ENCODE measurements at regions not wholly inside any gene's neighbourhood (a gene's known extent, or its start where the extent isn't known, plus 50 kb on each side); places are given as distances from the start of the nearest gene placed in this dataset.
A peak's percentile ranks its signal among the peaks of the same experiment; 100 is the strongest.

GRCh38 chr19:37303591-37304171, 67.2 kb upstream of the ZNF527 start:
- Histone ChIP-seq H3K9me3 (ENCODE audit: control extremely low read depth in 1 of 3, control insufficient read depth in 2 of 3, insufficient read depth in 1 of 3, low read length in 2 of 3) (peaks cover 0 to 36% (median 0%) of the 10 kb centered on the region in 3 donors), H4K20me1 (ENCODE audit: control insufficient read depth, insufficient read depth, low read length, poor library complexity, severe bottlenecking) (no peaks in the 10 kb centered on the region), H3K36me3 (replicated peaks in 1 of 2; ENCODE audit: control extremely low read depth in 1 of 2, control insufficient read depth in 1 of 2, extremely low read depth in 1 of 2, insufficient read depth in 2 of 2, low read length in 1 of 2) (no peaks in the 10 kb centered on the region), H3K27ac (ENCODE audit: low read length in 2 of 2) (no peak overlapping the region), H3K4me3 (ENCODE audit: control extremely low read depth in 1 of 5, extremely low read depth in 1 of 5, insufficient read depth in 1 of 5, low read depth in 2 of 5, low read length in 4 of 5) (peak overlapping the region in 1 of 5 experiments; percentile 17), H3K9ac (ENCODE audit: low read length) (no peak overlapping the region), H3K27me3 (replicated peaks in 1 of 4; ENCODE audit: control extremely low read depth in 1 of 4, control insufficient read depth in 3 of 4, insufficient read depth in 4 of 4, low read length in 3 of 4) (no peaks in the 10 kb centered on the region), H3K4me2 (replicated peaks; ENCODE audit: low read depth, low read length, poor library complexity, severe bottlenecking) (no peak overlapping the region), H2AFZ (ENCODE audit: insufficient read depth, low read depth, low read length, poor library complexity, severe bottlenecking) (peak overlapping the region; percentile 42), H3K4me1 (ENCODE audit: control insufficient read depth in 2 of 2, insufficient read depth in 2 of 2, low read length in 2 of 2) (no peaks in the 10 kb centered on the region), H3K79me2 (ENCODE audit: control insufficient read depth, insufficient read depth, low read length) (no peaks in the 10 kb centered on the region)
- Mint-ChIP-seq H3K27ac (no peak overlapping the region), H3K9me3 (ENCODE audit: insufficient read depth) (no peaks in the 10 kb centered on the region), H3K4me3 (peak overlapping the region; percentile 16), H3K4me1 (no peaks in the 10 kb centered on the region), H3K27me3 (no peaks in the 10 kb centered on the region)
- 72% methylated on average over 26 of the region's 36 CpGs for whole genome bisulfite sequencing (ENCODE audit: insufficient coverage)
- CTCF ChIA-PET = no interaction called here
- ATAC-seq (ENCODE audit: low read depth) (no peak), DNase-seq (no peak)
- TF ChIP-seq CTCF (IDR thresholded peaks at IDR 0.05) = no peak
- no peak for TF ChIP-seq EZH2 (IDR thresholded peaks at IDR 0.05; ENCODE audit: borderline replicate concordance, insufficient read depth, low read depth, low read length, poor library complexity, severe bottlenecking)
- intact Hi-C loops (cut with micrococcal nuclease) = no loop called here
- POLR2A ChIA-PET = no interaction called here

- Histone ChIP-seq H3K4me1 (ENCODE audit: control insufficient read depth in 2 of 2, insufficient read depth in 2 of 2, low read length in 2 of 2) (no peaks in the 10 kb centered on the region), H3K27ac (ENCODE audit: low read length in 2 of 2) (no peak overlapping the region), H3K79me2 (ENCODE audit: control insufficient read depth, insufficient read depth, low read length) (no peaks in the 10 kb centered on the region), H3K27me3 (replicated peaks in 1 of 4; ENCODE audit: control extremely low read depth in 1 of 4, control insufficient read depth in 3 of 4, insufficient read depth in 4 of 4, low read length in 3 of 4) (no peaks in the 10 kb centered on the region), H3K9ac (ENCODE audit: low read length) (no peak overlapping the region), H3K4me3 (ENCODE audit: control extremely low read depth in 1 of 5, extremely low read depth in 1 of 5, insufficient read depth in 1 of 5, low read depth in 2 of 5, low read length in 4 of 5) (peak overlapping the region in 1 of 5 experiments; percentile 17), H3K36me3 (replicated peaks in 1 of 2; ENCODE audit: control extremely low read depth in 1 of 2, control insufficient read depth in 1 of 2, extremely low read depth in 1 of 2, insufficient read depth in 2 of 2, low read length in 1 of 2) (no peaks in the 10 kb centered on the region), H3K4me2 (replicated peaks; ENCODE audit: low read depth, low read length, poor library complexity, severe bottlenecking) (no peak overlapping the region), H4K20me1 (ENCODE audit: control insufficient read depth, insufficient read depth, low read length, poor library complexity, severe bottlenecking) (no peaks in the 10 kb centered on the region), H3K9me3 (ENCODE audit: control extremely low read depth in 1 of 3, control insufficient read depth in 2 of 3, insufficient read depth in 1 of 3, low read length in 2 of 3) (peaks cover 0 to 36% (median 0%) of the 10 kb centered on the region in 3 donors), H2AFZ (ENCODE audit: insufficient read depth, low read depth, low read length, poor library complexity, severe bottlenecking) (peak overlapping the region; percentile 42)
- CTCF ChIA-PET = no interaction called here
- no peak for ATAC-seq (ENCODE audit: low read depth)
- TF ChIP-seq EZH2 (IDR thresholded peaks at IDR 0.05; ENCODE audit: borderline replicate concordance, insufficient read depth, low read depth, low read length, poor library complexity, severe bottlenecking) (no peak), CTCF (IDR thresholded peaks at IDR 0.05) (no peak)
- POLR2A ChIA-PET = no interaction called here
- no peaks in the 10 kb centered on the region for H3K9me3 Mint-ChIP-seq (ENCODE audit: insufficient read depth)
- DNase-seq = peak; percentile 32
- H3K27ac Mint-ChIP-seq = no peak overlapping the region
- no peaks in the 10 kb centered on the region for H3K4me1 Mint-ChIP-seq
- intact Hi-C loops (cut with micrococcal nuclease) = no loop called here
- 55% methylated on average over 43 of the region's 44 CpGs for WGBS (ENCODE audit: insufficient coverage)
- H3K27me3 Mint-ChIP-seq = no peaks in the 10 kb centered on the region
- peak overlapping the region; percentile 16 for H3K4me3 Mint-ChIP-seq
Measured at GRCh38 chr19:37304190-37304883, 66.6 kb upstream of the ZNF527 start.
